B cell (primary cell): ENCODE measurements at regions not wholly inside any gene's neighbourhood (a gene's known extent, or its start where the extent isn't known, plus 50 kb on each side); places are given as distances from the start of the nearest gene placed in this dataset.

Source experiments
- EZH2 ChIP-seq: IDR thresholded peaks from 2 replicates; pipeline ENCODE4 v1.6.1; 2012; ENCODE audit warnings: borderline replicate concordance, low read depth, mild to moderate bottlenecking, moderate library complexity, low read length; ENCODE audit not compliant: insufficient read depth, poor library complexity, severe bottlenecking
- TF ChIP-seq, protein P1 (sequence below): fragments of 200-600 bp; IDR thresholded peaks from one replicate; pipeline ENCODE4 v1.8.0; 2022; ENCODE audit warnings: antibody characterized with exemption, mild to moderate bottlenecking

DNA sequence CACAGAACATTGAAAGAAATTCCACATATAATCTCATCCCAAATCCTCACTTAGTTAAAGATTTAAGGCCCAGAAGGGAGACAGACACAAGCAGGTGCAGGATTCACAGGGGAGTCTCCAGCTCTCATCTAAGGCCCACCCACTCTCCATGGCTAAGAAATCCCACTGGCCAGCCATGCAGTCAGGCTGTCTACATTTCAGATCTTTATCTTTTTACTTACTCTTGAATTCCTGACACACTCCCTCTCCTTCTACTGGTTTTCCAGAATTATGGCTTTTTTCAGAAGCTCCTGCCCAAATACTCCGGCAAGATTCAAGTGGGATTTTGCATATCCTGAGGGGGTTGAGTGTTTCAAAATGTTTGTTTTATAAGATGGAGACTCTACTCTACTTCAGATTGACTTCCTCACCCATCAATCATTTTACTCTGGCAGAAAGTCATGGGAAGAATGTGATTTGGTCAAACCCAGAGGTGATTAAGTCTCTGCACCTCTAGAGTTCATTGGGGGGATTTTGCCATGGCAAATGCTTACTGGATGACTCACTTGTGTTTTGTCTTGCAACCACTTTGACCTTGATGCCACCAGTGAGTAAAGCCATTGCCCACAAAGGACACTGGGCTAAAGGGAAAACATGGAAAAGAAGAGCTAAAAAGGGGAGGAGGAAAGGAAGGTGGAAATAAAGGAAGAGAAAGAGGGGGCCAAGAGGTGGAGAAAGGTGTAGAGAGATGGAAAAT is 688.8 kb upstream of the SALL1 start:
- TF ChIP-seq, protein P1, sequence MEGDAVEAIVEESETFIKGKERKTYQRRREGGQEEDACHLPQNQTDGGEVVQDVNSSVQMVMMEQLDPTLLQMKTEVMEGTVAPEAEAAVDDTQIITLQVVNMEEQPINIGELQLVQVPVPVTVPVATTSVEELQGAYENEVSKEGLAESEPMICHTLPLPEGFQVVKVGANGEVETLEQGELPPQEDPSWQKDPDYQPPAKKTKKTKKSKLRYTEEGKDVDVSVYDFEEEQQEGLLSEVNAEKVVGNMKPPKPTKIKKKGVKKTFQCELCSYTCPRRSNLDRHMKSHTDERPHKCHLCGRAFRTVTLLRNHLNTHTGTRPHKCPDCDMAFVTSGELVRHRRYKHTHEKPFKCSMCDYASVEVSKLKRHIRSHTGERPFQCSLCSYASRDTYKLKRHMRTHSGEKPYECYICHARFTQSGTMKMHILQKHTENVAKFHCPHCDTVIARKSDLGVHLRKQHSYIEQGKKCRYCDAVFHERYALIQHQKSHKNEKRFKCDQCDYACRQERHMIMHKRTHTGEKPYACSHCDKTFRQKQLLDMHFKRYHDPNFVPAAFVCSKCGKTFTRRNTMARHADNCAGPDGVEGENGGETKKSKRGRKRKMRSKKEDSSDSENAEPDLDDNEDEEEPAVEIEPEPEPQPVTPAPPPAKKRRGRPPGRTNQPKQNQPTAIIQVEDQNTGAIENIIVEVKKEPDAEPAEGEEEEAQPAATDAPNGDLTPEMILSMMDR = no peak
- TF ChIP-seq EZH2 = no peak
